DOHH2 (cell line): ENCODE measurements at regions not wholly inside any gene's neighbourhood (a gene's known extent, or its start where the extent isn't known, plus 50 kb on each side); places are given as distances from the start of the nearest gene placed in this dataset.

Experiments used
- EZH2phosphoT487 ChIP-seq: fragments of 200-600 bp; sonication (generic); IDR thresholded peaks from 2 replicates; pipeline ENCODE4 v1.6.1; 2017; ENCODE audit warnings: borderline replicate concordance, mild to moderate bottlenecking, antibody characterized with exemption, low read length, moderate library complexity, mixed read lengths
- TF ChIP-seq, protein P1 (sequence below): fragments of 200-600 bp; sonication (generic); IDR thresholded peaks from one replicate; pipeline ENCODE4 v1.5.1; 2014; ENCODE audit warnings: antibody characterized with exemption, mild to moderate bottlenecking, low read depth, low read length; ENCODE audit not compliant: poor library complexity, severe bottlenecking

DNA sequence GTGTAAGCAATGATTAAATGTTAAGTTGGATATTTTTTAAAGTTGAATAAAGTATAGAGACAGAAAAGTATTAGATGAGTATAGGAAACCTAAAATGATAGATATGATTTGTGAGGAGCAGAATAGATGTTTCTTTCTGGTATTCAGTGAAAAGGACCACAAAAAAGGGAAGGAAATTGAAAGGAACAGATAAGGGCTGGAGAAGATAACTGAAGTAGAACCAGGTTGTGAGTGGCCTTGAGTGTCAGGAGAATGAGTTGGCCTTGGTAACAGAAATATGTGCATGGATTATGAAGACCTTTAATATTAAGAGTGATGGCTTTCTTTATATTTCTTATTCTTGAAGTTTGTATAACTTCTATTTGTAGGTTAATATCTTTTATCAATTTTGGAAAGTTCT, 543.5 kb downstream of the METTL4 start:
- TF ChIP-seq, protein P1, sequence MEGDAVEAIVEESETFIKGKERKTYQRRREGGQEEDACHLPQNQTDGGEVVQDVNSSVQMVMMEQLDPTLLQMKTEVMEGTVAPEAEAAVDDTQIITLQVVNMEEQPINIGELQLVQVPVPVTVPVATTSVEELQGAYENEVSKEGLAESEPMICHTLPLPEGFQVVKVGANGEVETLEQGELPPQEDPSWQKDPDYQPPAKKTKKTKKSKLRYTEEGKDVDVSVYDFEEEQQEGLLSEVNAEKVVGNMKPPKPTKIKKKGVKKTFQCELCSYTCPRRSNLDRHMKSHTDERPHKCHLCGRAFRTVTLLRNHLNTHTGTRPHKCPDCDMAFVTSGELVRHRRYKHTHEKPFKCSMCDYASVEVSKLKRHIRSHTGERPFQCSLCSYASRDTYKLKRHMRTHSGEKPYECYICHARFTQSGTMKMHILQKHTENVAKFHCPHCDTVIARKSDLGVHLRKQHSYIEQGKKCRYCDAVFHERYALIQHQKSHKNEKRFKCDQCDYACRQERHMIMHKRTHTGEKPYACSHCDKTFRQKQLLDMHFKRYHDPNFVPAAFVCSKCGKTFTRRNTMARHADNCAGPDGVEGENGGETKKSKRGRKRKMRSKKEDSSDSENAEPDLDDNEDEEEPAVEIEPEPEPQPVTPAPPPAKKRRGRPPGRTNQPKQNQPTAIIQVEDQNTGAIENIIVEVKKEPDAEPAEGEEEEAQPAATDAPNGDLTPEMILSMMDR, result no peak
- TF ChIP-seq EZH2phosphoT487, result no peak
